ENCODE measurements at regions not wholly inside any gene's neighbourhood (a gene's known extent, or its start where the extent isn't known, plus 50 kb on each side); places are given as distances from the start of the nearest gene placed in this dataset.

DNA sequence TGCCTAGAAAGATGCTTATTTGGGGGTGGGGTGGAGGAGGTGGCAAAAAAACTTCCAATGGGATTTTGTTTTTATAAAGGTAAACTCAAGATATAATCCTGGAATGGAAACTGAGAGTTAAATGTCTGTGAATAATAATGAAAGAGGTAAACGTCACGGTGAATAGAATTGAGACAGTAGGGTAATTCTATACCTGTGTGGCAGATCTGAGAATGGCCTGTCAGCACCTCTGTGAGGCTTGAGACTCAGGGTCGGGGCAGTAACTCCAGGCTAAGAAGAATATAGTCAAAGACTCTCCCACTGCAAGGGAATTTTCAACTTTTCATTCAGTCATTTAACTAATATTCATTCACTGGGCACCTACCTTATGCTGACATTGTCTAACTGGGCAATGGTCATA lies 581.2 kb upstream of the ZNF608 start:
- Mint-ChIP-seq H3K4me3 (ENCODE audit: low read depth, unreplicated experiment) (no peak overlapping the region), H3K27ac (ENCODE audit: unreplicated experiment) (no peak overlapping the region), H3K27me3 (ENCODE audit: unreplicated experiment) (no peaks in the 10 kb centered on the region), H3K36me3 (ENCODE audit: insufficient read depth, unreplicated experiment) (no peaks in the 10 kb centered on the region), H3K4me1 (ENCODE audit: low read depth, unreplicated experiment) (no peaks in the 10 kb centered on the region), H3K9me3 (ENCODE audit: low read depth, unreplicated experiment) (peaks cover 2% of the 10 kb centered on the region)
- no peak for DNase-seq
- CTCF ChIA-PET, result no interaction called here
- BruUV-seq (replicated peaks), result no TSS peak
- TF ChIP-seq, protein P1, sequence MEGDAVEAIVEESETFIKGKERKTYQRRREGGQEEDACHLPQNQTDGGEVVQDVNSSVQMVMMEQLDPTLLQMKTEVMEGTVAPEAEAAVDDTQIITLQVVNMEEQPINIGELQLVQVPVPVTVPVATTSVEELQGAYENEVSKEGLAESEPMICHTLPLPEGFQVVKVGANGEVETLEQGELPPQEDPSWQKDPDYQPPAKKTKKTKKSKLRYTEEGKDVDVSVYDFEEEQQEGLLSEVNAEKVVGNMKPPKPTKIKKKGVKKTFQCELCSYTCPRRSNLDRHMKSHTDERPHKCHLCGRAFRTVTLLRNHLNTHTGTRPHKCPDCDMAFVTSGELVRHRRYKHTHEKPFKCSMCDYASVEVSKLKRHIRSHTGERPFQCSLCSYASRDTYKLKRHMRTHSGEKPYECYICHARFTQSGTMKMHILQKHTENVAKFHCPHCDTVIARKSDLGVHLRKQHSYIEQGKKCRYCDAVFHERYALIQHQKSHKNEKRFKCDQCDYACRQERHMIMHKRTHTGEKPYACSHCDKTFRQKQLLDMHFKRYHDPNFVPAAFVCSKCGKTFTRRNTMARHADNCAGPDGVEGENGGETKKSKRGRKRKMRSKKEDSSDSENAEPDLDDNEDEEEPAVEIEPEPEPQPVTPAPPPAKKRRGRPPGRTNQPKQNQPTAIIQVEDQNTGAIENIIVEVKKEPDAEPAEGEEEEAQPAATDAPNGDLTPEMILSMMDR (IDR thresholded peaks at IDR 0.05; ENCODE audit: unreplicated experiment), result no peak
- intact Hi-C loops (cut with micrococcal nuclease; ENCODE audit: unreplicated experiment), result no loop called here

DNA sequence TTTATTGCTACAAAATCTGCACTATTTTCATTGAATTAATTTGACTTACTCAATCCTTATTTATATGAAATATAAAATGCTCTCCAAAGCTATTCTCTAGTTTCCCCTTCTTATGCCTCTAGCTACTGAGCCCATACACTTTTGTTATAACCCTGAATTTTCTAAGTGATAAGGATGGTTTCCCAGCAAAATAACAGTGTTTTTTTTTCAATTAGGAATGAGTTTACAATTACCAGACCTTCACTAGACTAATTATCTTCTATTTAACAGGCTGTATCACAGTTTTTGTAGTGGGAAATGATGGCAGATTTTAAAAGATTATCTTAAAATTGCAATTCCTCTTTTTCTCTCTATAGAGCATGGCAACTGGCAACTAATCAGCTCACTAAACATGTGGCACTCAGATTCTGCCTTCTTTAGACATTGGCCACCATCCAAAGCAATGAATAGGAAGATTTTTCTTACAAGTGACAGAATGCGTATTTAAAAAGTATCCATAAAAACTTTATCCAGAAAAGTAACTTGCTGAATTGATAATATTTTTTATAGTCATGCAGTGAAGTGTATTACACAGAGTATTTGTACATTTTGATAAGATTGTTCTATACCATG lies 585.7 kb upstream of the ZNF608 start:
- Mint-ChIP-seq H3K27me3 (ENCODE audit: unreplicated experiment) (no peaks in the 10 kb centered on the region), H3K27ac (ENCODE audit: unreplicated experiment) (no peak overlapping the region), H3K4me1 (ENCODE audit: low read depth, unreplicated experiment) (no peaks in the 10 kb centered on the region), H3K36me3 (ENCODE audit: insufficient read depth, unreplicated experiment) (no peaks in the 10 kb centered on the region), H3K9me3 (ENCODE audit: low read depth, unreplicated experiment) (peaks cover 2% of the 10 kb centered on the region), H3K4me3 (ENCODE audit: low read depth, unreplicated experiment) (no peak overlapping the region)
- BruUV-seq (replicated peaks), result no TSS peak
- no peak for DNase-seq
- TF ChIP-seq, protein P1 (IDR thresholded peaks at IDR 0.05; ENCODE audit: unreplicated experiment), result no peak
- CTCF ChIA-PET, result interaction anchor here (0.5 kb wide), 1 partner anchor 487 kb away, joined by 5 read pairs; no protein-coding TSS in a partner anchor
- intact Hi-C loops (cut with micrococcal nuclease; ENCODE audit: unreplicated experiment), result no loop called here

DNA sequence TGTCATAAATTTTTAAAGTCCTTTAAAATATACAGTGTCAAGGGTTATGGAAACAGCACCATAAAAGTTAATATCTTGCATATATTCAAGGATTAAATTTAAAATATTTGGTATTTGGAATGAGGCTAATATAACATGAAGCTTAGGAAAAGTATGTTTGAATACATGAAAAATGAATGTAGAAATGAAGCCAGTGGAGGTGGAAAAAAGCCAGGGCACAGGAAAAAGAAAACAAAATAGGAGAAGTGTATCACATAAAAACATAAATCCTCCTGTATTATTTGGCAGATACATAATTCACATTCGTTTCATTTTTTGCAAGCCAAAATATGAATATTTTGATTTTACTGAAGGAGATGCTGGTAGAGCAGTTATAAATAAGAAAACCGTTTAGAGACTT lies 587.0 kb upstream of the ZNF608 start:
- peaks cover 2% of the 10 kb centered on the region for H3K9me3 Mint-ChIP-seq (ENCODE audit: low read depth, unreplicated experiment)
- no peaks in the 10 kb centered on the region for H3K36me3 Mint-ChIP-seq (ENCODE audit: insufficient read depth, unreplicated experiment)
- no peak overlapping the region for H3K4me3 Mint-ChIP-seq (ENCODE audit: low read depth, unreplicated experiment)
- TF ChIP-seq, protein P1 (IDR thresholded peaks at IDR 0.05; ENCODE audit: unreplicated experiment), result no peak
- H3K27ac Mint-ChIP-seq (ENCODE audit: unreplicated experiment), result no peak overlapping the region
- no peaks in the 10 kb centered on the region for H3K4me1 Mint-ChIP-seq (ENCODE audit: low read depth, unreplicated experiment)
- CTCF ChIA-PET, result no interaction called here
- DNase-seq, result no peak
- no TSS peak for BruUV-seq (replicated peaks)
- intact Hi-C loops (cut with micrococcal nuclease; ENCODE audit: unreplicated experiment), result no loop called here
- H3K27me3 Mint-ChIP-seq (ENCODE audit: unreplicated experiment), result no peaks in the 10 kb centered on the region

DNA sequence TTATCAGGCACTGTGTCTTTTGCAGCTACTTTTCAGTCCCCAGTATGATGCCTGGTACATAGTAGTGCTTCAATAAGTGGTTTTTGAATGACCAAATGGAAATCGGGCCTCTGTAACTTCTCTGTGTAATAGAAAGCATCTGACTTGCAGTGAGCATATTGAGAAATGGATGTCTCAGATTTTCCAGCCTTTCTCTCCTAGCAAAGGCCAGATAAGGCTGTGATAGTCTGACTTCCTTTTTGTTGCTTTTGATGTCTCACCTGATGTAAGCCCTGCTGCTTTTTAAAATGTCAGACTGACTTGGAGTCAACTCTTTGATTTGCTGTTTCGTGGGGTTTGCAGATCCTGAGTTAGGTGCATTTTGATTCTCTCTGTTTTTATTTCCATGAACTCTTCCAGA lies 590.0 kb upstream of the ZNF608 start:
- Mint-ChIP-seq H3K4me1 (ENCODE audit: low read depth, unreplicated experiment) (no peaks in the 10 kb centered on the region), H3K27ac (ENCODE audit: unreplicated experiment) (no peak overlapping the region)
- BruUV-seq (replicated peaks), result no TSS peak

More for the DNA sequence above, 590.0 kb upstream of the ZNF608 start:
- no peaks in the 10 kb centered on the region for H3K27me3 Mint-ChIP-seq (ENCODE audit: unreplicated experiment)
- H3K36me3 Mint-ChIP-seq (ENCODE audit: insufficient read depth, unreplicated experiment), result no peaks in the 10 kb centered on the region
- intact Hi-C loops (cut with micrococcal nuclease; ENCODE audit: unreplicated experiment), result no loop called here
- H3K4me3 Mint-ChIP-seq (ENCODE audit: low read depth, unreplicated experiment), result no peak overlapping the region
- no peaks in the 10 kb centered on the region for H3K9me3 Mint-ChIP-seq (ENCODE audit: low read depth, unreplicated experiment)
- TF ChIP-seq, protein P1 (IDR thresholded peaks at IDR 0.05; ENCODE audit: unreplicated experiment), result no peak
- CTCF ChIA-PET, result no interaction called here
- DNase-seq, result no peak
